GM18498 (cell line): ENCODE measurements at regions not wholly inside any gene's neighbourhood (a gene's known extent, or its start where the extent isn't known, plus 50 kb on each side); places are given as distances from the start of the nearest gene placed in this dataset.

Experiments used
- ATAC-seq: cut with Tn5 transposase; IDR thresholded peaks from one replicate; pipeline ENCODE4 v1.9.1; 2021; ENCODE audit warnings: mild to moderate bottlenecking, moderate library complexity; ENCODE audit not compliant: unreplicated experiment

DNA sequence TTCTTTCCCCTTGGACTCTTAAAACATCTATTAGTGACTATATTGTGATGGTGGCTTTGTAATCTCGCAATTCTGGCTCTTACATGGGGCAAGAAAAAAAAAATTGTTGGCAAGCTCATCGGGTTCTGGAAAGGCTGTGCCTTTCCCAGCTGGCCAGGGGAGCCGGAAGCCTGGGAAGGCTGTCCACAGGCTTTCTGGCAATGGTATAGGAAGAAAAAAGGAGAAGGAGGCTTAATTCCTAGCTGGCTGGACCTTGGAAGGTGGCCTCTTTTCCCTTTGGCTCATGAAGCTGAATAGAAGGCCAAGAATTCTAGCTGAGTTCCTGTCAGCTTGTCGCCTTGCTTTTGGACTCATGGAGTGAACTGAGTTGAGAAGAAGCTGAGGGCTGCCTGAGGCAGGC is 243.5 kb upstream of the SEMA6D start:
- ATAC-seq = no peak

- ATAC-seq = no peak
Observed at GRCh38 chr15:47475336-47475735, 242.0 kb upstream of the SEMA6D start.

DNA sequence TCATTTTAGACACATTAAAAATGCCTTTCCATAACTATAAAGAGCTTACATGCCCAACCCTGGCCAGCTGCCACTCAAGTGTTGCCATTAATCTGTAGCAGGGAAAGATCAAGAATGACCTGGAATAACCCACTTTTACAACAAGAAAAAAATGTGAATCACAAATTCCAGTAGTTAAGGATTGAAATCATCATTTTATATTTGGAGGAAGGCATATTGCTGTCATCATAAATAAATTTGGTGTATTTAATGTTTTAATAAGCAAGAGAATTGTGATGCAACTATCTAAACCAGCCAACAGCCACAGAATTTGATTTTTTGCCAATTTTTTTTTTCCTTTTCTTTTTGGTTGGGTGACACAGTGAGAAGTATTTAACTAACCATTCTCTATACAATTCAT is 240.0 kb upstream of the SEMA6D start:
- ATAC-seq = no peak

DNA sequence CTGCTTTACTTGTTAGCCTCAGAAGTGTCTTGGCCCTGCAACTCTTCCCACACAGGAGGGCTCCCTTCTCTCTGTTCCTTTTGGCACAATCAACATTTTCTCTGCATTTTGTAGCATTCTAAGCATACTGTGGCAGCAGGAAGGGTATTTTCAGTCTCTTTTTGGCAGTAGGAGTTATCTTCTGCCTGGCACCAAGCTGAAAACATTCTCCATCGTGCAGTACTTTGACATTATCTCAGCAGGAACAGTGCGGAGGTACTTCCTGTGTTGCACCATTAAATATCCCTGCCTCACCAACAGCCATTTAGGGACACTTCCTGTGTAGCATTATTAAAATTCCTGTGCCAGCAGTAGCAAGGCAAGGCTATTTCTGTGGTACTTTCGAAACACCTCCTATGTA is 233.2 kb upstream of the SEMA6D start:
- ATAC-seq = no peak

DNA sequence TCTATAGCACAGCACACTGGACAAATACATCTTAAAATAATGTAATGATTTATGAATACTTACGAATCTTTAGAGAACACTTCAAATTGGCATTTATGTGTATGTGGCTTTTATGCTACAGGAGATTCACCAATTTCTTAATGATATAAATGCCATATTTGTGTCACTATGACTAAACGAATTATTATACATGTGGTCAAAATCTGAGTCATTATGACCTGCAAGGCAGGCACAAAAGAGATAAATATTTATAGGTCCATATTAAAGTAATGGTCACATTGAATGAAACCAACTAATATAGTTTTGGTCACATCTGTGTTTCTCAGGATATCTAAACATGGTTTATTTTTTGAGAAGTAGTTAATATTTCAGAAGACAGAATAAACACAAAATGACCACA is 232.3 kb upstream of the SEMA6D start:
- ATAC-seq = no peak

DNA sequence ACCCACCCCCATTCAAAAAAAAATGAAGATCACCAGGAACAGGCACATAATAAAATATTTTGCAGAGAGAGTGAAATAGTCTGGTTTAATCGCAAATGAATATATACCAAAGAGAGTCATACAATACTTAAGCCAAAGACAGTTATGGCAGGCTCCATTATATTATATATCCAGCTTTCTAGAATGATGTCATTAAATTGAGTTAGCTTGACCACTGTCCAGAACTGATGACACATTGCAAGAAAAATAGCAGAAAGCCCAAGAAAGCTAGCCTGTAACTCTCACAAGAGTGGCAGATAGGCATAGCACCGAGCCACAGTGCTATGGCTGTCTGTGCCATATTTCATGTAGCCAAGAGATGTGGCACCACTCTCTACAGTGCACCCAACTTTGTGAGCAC is 231.9 kb upstream of the SEMA6D start:
- no peak for ATAC-seq

DNA sequence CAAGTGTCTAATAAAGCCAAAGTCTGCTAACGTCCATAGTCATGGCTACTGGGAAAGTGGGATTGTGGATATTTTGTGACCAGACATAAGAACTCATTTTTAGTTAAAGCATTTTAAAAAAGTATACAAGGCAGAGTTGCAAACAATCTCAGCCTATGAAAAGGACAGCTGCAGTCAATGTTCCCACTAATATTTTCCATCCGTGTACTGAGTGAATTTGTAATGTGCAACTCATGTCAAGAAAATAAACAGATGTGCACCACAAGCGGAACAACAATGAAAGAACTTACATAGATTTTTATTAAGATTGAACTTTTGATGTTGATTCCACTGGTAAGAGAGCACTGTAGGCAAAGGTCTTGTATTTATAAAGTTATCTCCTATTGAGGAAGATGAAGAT is 231.3 kb upstream of the SEMA6D start:
- no peak for ATAC-seq

DNA sequence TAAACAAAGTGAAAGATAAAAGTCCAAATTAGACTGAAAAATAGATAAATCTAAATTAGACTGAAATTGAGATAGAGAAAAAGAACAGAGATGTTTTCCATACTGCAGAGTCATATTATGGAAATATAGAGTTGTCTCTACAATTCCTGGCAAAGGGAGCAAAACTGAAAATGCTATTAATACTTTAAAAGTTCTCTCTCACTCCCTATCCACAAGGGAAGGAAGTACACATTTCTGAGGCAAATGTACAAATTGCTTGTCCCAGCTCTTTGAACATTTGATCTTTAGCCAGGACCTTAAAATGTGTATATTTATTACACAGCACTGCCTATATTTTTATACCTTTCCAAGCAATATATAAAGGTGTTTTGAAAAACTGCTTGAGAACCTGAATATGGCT is 225.1 kb upstream of the SEMA6D start:
- ATAC-seq = no peak

GRCh38 chr15:47493357-47494247 is 223.7 kb upstream of the SEMA6D start:
- ATAC-seq = no peak

GRCh38 chr15:47496343-47497185 is 220.7 kb upstream of the SEMA6D start:
- ATAC-seq = no peak

DNA sequence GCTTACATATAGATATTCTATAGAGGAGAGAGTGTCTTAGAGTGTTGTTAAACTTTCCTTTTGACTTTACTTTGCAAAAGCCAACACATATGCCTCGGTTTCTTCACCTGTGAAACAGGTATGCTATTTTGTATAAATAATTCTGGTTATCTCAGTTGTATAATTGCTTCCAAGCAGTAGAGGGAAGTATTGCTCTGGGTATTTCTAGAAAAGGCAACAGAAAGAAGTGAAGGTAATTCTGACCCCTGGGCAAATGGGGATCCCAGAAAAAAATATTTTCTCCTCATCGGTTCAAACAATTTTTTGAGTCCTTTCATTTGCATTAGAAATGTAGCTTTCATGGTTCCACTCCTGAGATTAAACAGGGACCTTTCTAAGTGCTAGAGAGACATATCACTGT is 216.5 kb upstream of the SEMA6D start:
- ATAC-seq = no peak

- no peak for ATAC-seq
Observed at GRCh38 chr15:47502041-47502440, 215.3 kb upstream of the SEMA6D start.

- ATAC-seq = no peak
Observed at GRCh38 chr15:47503876-47504275, 213.4 kb upstream of the SEMA6D start.

DNA sequence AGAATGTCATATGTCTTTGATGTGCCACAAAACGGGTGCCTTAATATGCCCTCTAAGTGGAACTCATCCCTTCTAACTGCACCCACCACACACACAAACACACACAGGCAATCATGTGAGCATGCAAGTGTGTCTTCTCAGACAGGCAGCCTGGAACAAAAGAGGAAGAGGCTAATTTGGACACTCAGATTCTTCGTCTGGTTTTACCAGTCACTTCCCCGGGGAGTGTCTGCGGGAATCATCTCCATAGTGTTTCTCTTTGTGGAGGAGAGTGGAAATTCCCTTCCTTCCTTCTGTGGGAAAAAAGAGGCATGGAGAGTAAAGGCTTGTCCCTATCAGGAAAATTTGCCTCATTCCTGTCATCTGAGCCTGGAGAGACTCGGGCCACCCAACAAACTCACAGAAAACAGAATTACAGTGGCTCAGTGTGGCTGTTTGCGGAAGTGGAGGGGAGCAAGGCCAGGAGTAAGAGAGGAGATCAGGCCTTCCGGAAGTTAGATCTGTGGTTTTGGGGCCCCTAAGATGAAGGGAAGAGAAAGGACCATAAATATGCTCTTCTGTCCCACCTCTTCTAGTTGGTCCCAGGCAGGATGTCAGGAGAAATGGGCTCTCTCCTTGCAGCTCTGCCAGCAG is 212.6 kb upstream of the SEMA6D start:
- peak; percentile 48 for ATAC-seq

DNA sequence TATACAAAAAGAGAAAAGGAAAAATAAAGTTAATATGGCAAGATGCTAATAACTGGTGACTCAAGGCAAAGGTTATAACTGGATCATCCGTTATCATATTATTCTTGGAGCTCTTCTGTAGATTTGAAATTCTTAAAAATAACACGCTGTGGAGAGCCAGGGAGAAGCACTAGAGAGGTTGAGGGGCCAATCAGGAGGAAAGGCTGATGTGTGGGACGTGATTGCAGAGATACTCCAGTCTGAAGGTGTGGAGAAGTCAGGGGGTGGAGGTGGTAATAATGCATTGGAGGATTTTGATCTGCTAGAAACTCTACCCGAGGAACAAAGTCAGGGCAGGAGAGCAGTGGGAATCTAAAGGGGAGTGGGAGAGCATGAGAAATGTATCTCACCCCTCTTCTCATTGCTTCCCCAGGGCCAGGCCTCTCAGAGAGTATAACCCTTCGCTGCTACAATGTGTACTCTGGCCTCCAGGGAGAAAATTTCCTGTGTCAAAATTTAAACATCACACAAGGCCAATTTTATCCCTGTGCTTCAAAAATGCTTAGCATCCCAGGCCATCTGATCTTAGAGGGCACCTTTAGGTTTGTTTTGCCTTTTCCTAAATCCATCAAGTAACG is 211.5 kb upstream of the SEMA6D start:
- ATAC-seq = no peak

GRCh38 chr15:47506329-47507100 is 210.8 kb upstream of the SEMA6D start:
- no peak for ATAC-seq

DNA sequence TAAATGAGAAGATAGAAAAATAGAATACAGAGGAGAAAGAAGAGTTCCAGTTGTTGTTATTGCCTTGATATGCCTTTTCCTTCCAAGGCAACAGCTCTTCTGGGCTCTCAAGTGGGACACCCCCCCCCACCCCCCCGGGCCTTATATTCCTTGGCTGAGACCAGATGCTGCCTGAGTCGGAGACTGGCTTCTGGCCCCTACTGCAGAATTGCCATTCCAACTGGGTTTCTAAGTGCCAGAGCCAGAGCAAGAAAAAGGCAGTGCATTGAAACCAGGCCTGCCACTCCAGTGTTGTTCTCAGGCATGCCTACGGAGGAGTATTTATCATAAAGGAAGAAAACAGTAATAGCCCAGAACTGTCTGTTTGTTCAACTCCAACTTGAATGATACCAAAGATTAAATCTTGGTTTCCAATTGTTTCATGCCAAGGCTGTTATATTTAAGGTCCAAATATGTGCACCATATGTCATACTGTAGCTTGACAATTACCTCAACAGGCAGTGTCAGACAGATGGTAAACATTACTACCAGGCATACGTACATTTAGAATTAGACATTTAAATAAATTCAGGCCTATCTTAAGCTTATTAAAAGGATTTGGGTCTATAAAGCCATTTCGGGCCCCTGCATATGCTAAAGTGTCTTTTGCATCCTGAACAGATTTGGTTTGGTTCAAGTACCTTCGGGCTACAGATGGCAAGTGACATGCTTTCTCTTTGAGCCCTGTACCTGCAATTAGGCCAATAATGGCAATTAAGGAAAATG is 209.9 kb upstream of the SEMA6D start:
- no peak for ATAC-seq

- no peak for ATAC-seq
Observed at GRCh38 chr15:47511261-47511660, 206.0 kb upstream of the SEMA6D start.

DNA sequence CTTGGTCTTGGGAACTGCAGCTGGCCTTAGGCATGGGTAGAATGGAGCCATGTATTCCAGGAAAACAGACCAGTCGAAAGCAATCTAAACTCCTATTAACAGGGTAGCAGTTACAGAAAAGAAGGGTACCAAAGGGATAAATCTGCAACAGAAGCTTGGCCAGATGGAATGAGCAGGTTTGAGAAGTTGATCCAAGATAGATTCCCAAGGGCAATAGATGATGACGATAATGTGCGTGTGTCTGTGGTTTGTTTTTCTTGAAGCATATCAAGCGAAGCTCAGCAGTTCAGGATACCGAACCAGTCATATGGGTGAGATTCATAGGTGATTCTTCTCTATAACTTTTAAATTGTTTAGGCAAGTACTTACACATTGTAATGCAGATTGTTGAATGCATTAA is 203.8 kb upstream of the SEMA6D start:
- ATAC-seq = no peak

- no peak for ATAC-seq
Observed at GRCh38 chr15:47514200-47514652, 203.1 kb upstream of the SEMA6D start.
